Right lobe of liver (tissue), 6 donors: ENCODE measurements at regions not wholly inside any gene's neighbourhood (a gene's known extent, or its start where the extent isn't known, plus 50 kb on each side); places are given as distances from the start of the nearest gene placed in this dataset.

Experiments
- ATAC-seq, 4 donors: fragments of 200-7000 bp; cut with Tn5 transposase; one replicate each; pipeline ENCODE4 v1.9.1; 2020; ENCODE audit warnings: mild to moderate bottlenecking in 4 of 4, moderate library complexity in 4 of 4
- DNase-seq, 3 donors: peaks; one replicate each; pipeline ENCODE4 v3.0.0-alpha.2; 2020
- H3K27ac ChIP-seq, 3 donors: fragments of 200-600 bp; one replicate each; pipeline ENCODE4 v1.8.0; 2022
- H3K27me3 ChIP-seq, 2 donors: fragments of 200-600 bp; one replicate each; pipeline ENCODE4 v1.8.0; 2022
- H3K36me3 ChIP-seq, 4 donors: fragments of 200-600 bp; sonication (generic) in 1 of 4; one replicate each; pipeline versions ENCODE4 v1.5.1 to v1.8.0; 2017 to 2022; ENCODE audit warnings: control low read depth in 1 of 4
- H3K4me1 ChIP-seq, 4 donors: fragments of 200-600 bp; sonication (generic) in 1 of 4; one replicate each; pipeline versions ENCODE4 v1.5.1 to v1.8.0; 2017 to 2022; ENCODE audit warnings: control low read depth in 1 of 4
- H3K4me3 ChIP-seq, 3 donors: fragments of 200-600 bp; one replicate each; pipeline ENCODE4 v1.8.0; 2022
- H3K9me3 ChIP-seq, 4 donors: fragments of 200-600 bp; sonication (generic) in 1 of 4; one replicate each; pipeline versions ENCODE4 v1.5.1 to v1.8.0; 2017 to 2022; ENCODE audit warnings: control low read depth in 1 of 4
- CTCF ChIP-seq, 4 donors: fragments of 200-600 bp in 3 of 4; fragments of 450-650 bp in 1 of 4; IDR thresholded peaks; one replicate each; pipeline versions ENCODE4 v1.5.1 to v1.8.0; 2016 to 2022; ENCODE audit warnings: antibody characterized with exemption in 4 of 4, mild to moderate bottlenecking in 2 of 4
- POLR2A ChIP-seq: fragments of 450-650 bp; IDR thresholded peaks from one replicate; pipeline ENCODE4 v1.6.1; 2017; ENCODE audit warnings: antibody characterized with exemption, mild to moderate bottlenecking
- WGBS: methylation state at CpG from one replicate; pipeline ENCODE4 v1.1.6; 2018; ENCODE audit warnings: low coverage, low lambda C conversion rate; ENCODE audit not compliant: insufficient coverage; ENCODE audit errors: missing lambda C conversion rate; 5-methylcytosine and 5-hydroxymethylcytosine counted together
- intact Hi-C, 2 donors: fragments of 100-400 bp; cut with DNase I; formaldehyde crosslinking; loops; one replicate each; pipeline versions ENCODE4 v1.11.2 to v1.14.1; 2022
- donor health status: DM: no; HTN: yes; CAD: no.
- donor health status: DM: no; HTN: no; CAD: no.
- donor health status: DM: no; HTN: no; CAD: no.
- donor health status: DM: no; HTN: yes; CAD: no.
- donor health status: DM: no; HTN: yes; CAD: no.

GRCh38 chr2:149863227-149863626 is 275.7 kb upstream of the MMADHC start:
- DNase-seq (no peak), ATAC-seq (no peak)
- Histone ChIP-seq H3K36me3 (no peaks in the 10 kb centered on the region), H3K9me3 (no peaks in the 10 kb centered on the region), H3K27ac (no peak overlapping the region), H3K27me3 (no peaks in the 10 kb centered on the region), H3K4me1 (no peaks in the 10 kb centered on the region), H3K4me3 (no peak overlapping the region)
- 68% methylated on average over 2 of the region's 2 CpGs for WGBS
- intact Hi-C loops, result no loop called here
- TF ChIP-seq POLR2A (no peak), CTCF (IDR thresholded peaks at IDR 0.05) (no peak)

GRCh38 chr2:149861034-149861433 is 273.5 kb upstream of the MMADHC start:
- ATAC-seq (no peak), DNase-seq (no peak)
- H3K27ac ChIP-seq, result no peak overlapping the region
- no peaks in the 10 kb centered on the region for H3K27me3 ChIP-seq
- no peaks in the 10 kb centered on the region for H3K9me3 ChIP-seq
- H3K4me1 ChIP-seq, result no peaks in the 10 kb centered on the region
- intact Hi-C loops, result no loop called here
- WGBS, result 81% methylated on average over 2 of the region's 2 CpGs
- H3K4me3 ChIP-seq, result no peak overlapping the region
- H3K36me3 ChIP-seq, result no peaks in the 10 kb centered on the region
- TF ChIP-seq POLR2A (no peak), CTCF (IDR thresholded peaks at IDR 0.05) (no peak)

- intact Hi-C loops, result no loop called here
- Histone ChIP-seq H3K4me1 (no peaks in the 10 kb centered on the region), H3K27me3 (no peaks in the 10 kb centered on the region), H3K36me3 (no peaks in the 10 kb centered on the region), H3K4me3 (no peak overlapping the region), H3K27ac (no peak overlapping the region), H3K9me3 (no peaks in the 10 kb centered on the region)
- DNase-seq (no peak), ATAC-seq (peak in 1 of 4 donors; percentile 17)
- 54% methylated on average over 2 of the region's 3 CpGs for WGBS
- TF ChIP-seq POLR2A (no peak), CTCF (IDR thresholded peaks at IDR 0.05) (no peak)
These were observed 272.8 kb upstream of the MMADHC start for GRCh38 chr2:149860276-149860921.

- Histone ChIP-seq H3K27ac (no peak overlapping the region), H3K4me1 (no peaks in the 10 kb centered on the region), H3K36me3 (no peaks in the 10 kb centered on the region), H3K27me3 (no peaks in the 10 kb centered on the region), H3K9me3 (no peaks in the 10 kb centered on the region), H3K4me3 (no peak overlapping the region)
- intact Hi-C loops, result no loop called here
- TF ChIP-seq POLR2A (no peak), CTCF (IDR thresholded peaks at IDR 0.05) (no peak)
- 30% methylated on average over 6 of the region's 6 CpGs for WGBS
- DNase-seq, result no peak
- peak; percentile 38 to 64 (median 42) for ATAC-seq
These were observed 271.5 kb upstream of the MMADHC start for GRCh38 chr2:149858901-149859634.
